CD4-positive, CD25-positive, alpha-beta regulatory T cell (primary cell): ENCODE measurements at regions not wholly inside any gene's neighbourhood (a gene's known extent, or its start where the extent isn't known, plus 50 kb on each side); places are given as distances from the start of the nearest gene placed in this dataset.

ENCODE experiments used
- ATAC-seq, 2 donors: fragments of 150-1000 bp; cut with Tn5 transposase; one replicate each; pipeline ENCODE4 v1.10.0; 2021; ENCODE audit warnings: low read depth in 2 of 2, moderate number of reproducible peaks in 2 of 2, moderate library complexity in 1 of 2
- DNase-seq, 3 donors: peaks; one replicate each; pipeline versions ENCODE4 v3.0.0 to v3.0.0-alpha.2; 2012 to 2022; ENCODE audit warnings: mixed read lengths in 1 of 3
- H3K27ac ChIP-seq: one replicate; pipeline ENCODE4 v1.7.0; 2013; ENCODE audit warnings: mild to moderate bottlenecking, low read length; ENCODE audit not compliant: insufficient read depth, poor library complexity, severe bottlenecking
- H3K27me3 ChIP-seq: one replicate; pipeline ENCODE4 v1.7.0; 2013; ENCODE audit warnings: low read length; ENCODE audit not compliant: control insufficient read depth, insufficient read depth
- H3K36me3 ChIP-seq: one replicate; pipeline ENCODE4 v1.7.0; 2013; ENCODE audit warnings: mild to moderate bottlenecking, low read length, moderate library complexity; ENCODE audit not compliant: control insufficient read depth, insufficient read depth
- H3K4me1 ChIP-seq: 2 replicates; pipeline ENCODE4 v1.7.0; 2013; ENCODE audit warnings: mild to moderate bottlenecking, low read length; ENCODE audit not compliant: insufficient read depth, control insufficient read depth, poor library complexity, severe bottlenecking
- H3K4me3 ChIP-seq: one replicate; pipeline ENCODE4 v1.7.0; 2013; ENCODE audit warnings: low read depth, mild to moderate bottlenecking, low read length, moderate library complexity
- H3K9me3 ChIP-seq, 2 experiments: 1 replicate in 1 of 2; 2 replicates in 1 of 2; pipeline ENCODE4 v1.7.0; 2013; ENCODE audit warnings: low read length in 2 of 2, mild to moderate bottlenecking in 1 of 2, moderate library complexity in 1 of 2; ENCODE audit not compliant: control insufficient read depth in 2 of 2
- H3K27ac Mint-ChIP-seq, 3 donors: one replicate each; pipeline ENCODE4 v1.8.0; 2020 to 2022; ENCODE audit warnings: mild to moderate bottlenecking in 3 of 3, mixed read lengths in 3 of 3, moderate library complexity in 2 of 3
- H3K27me3 Mint-ChIP-seq: one replicate; pipeline ENCODE4 v1.8.0; 2022; ENCODE audit warnings: mild to moderate bottlenecking, mixed read lengths
- H3K36me3 Mint-ChIP-seq: one replicate; pipeline ENCODE4 v1.8.0; 2020; ENCODE audit warnings: mixed read lengths
- H3K4me1 Mint-ChIP-seq, 4 donors: one replicate each; pipeline ENCODE4 v1.8.0; 2020 to 2022; ENCODE audit warnings: mixed read lengths in 4 of 4, mild to moderate bottlenecking in 1 of 4
- H3K4me3 Mint-ChIP-seq, 4 donors: one replicate each; pipeline ENCODE4 v1.8.0; 2020 to 2022; ENCODE audit warnings: mild to moderate bottlenecking in 4 of 4, mixed read lengths in 4 of 4, moderate library complexity in 3 of 4
- H3K9me3 Mint-ChIP-seq, 7 donors: one replicate each; pipeline ENCODE4 v1.8.0; 2020 to 2022; ENCODE audit warnings: mixed read lengths in 7 of 7, mild to moderate bottlenecking in 3 of 7, moderate library complexity in 2 of 7

DNA sequence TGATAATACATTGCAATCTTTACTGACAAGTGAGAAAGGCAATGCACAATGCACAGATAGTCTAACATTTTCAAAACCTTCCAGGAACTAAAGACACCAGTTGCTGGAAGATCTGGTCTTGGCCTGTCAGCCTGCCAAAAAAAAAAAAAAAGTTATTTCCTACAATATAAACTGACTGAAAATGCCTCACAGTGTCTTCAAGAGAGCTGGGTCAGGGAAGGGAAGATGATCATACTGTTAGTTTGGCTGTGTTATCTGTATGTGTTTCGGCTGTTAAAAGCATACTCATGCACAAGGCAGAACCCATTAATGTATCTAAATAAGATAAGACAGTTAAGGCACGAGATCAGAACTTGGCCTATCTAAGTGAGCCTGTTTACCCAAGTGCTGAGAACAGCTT, 673.4 kb downstream of the MECOM start:
- H3K9me3 ChIP-seq, result no peaks in the 10 kb centered on the region
- peaks cover 0 to 5% (median 0%) of the 10 kb centered on the region in 7 donors for H3K9me3 Mint-ChIP-seq
- H3K4me1 ChIP-seq, result no peaks in the 10 kb centered on the region
- no peak overlapping the region for H3K4me3 Mint-ChIP-seq
- H3K27ac Mint-ChIP-seq, result no peak overlapping the region
- no peaks in the 10 kb centered on the region for H3K27me3 Mint-ChIP-seq
- H3K4me3 ChIP-seq, result no peak overlapping the region
- DNase-seq, result no peak
- ATAC-seq, result no peak
- no peaks in the 10 kb centered on the region for H3K36me3 ChIP-seq
- no peaks in the 10 kb centered on the region for H3K27me3 ChIP-seq
- no peak overlapping the region for H3K27ac ChIP-seq
- H3K36me3 Mint-ChIP-seq, result no peaks in the 10 kb centered on the region
- no peaks in the 10 kb centered on the region for H3K4me1 Mint-ChIP-seq

DNA sequence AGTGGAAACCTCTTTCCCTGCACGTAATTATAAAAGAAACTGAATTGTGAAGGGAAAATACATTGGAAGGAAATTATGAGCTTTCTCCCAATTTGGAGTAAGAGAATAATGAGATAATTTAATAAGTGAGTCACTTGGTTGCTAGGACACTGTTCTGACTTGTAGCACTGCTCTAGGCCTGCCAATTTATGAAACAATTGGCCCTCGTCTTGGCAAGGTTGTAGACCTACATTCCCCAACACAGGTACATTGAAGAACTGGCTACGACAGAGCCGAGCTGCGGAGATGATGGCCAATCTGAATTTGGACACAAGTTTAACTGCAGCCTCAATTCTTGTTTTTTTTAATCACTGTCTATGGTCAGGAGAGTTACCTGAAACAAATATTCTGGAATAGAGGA, 674.1 kb downstream of the MECOM start:
- peaks cover 0 to 5% (median 0%) of the 10 kb centered on the region in 7 donors for H3K9me3 Mint-ChIP-seq
- no peak overlapping the region for H3K4me3 ChIP-seq
- H3K4me1 ChIP-seq, result no peaks in the 10 kb centered on the region
- ATAC-seq, result no peak
- no peak for DNase-seq
- H3K36me3 ChIP-seq, result no peaks in the 10 kb centered on the region
- no peaks in the 10 kb centered on the region for H3K27me3 ChIP-seq
- no peaks in the 10 kb centered on the region for H3K36me3 Mint-ChIP-seq
- no peaks in the 10 kb centered on the region for H3K9me3 ChIP-seq
- H3K27ac ChIP-seq, result no peak overlapping the region
- no peaks in the 10 kb centered on the region for H3K4me1 Mint-ChIP-seq
- H3K4me3 Mint-ChIP-seq, result no peak overlapping the region
- no peaks in the 10 kb centered on the region for H3K27me3 Mint-ChIP-seq
- H3K27ac Mint-ChIP-seq, result no peak overlapping the region

DNA sequence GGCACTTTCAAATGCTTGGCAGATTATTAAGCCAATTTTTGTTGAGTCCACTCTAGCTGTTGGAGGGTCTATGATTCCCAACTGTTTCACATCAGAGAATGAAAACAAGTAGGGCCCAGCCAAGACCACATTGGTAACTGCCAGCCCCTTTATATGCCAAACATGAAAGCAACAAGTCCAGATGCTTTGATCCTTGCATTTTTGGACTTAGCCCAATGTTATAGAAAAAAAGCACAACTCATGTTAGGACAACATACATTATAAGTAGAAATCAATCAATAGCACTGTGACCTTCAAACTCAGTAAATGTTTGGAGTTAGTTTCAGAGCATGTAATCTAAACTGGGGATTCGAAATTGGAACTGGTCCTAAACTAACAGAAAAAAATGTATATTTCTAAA, 674.7 kb downstream of the MECOM start:
- no peaks in the 10 kb centered on the region for H3K27me3 ChIP-seq
- H3K36me3 ChIP-seq, result no peaks in the 10 kb centered on the region
- ATAC-seq (no peak), DNase-seq (no peak)
- H3K4me3 Mint-ChIP-seq, result no peak overlapping the region
- no peak overlapping the region for H3K27ac Mint-ChIP-seq
- H3K9me3 Mint-ChIP-seq, result peaks cover 0 to 5% (median 0%) of the 10 kb centered on the region in 7 donors
- H3K4me3 ChIP-seq, result no peak overlapping the region
- no peaks in the 10 kb centered on the region for H3K27me3 Mint-ChIP-seq
- no peaks in the 10 kb centered on the region for H3K4me1 Mint-ChIP-seq
- no peaks in the 10 kb centered on the region for H3K36me3 Mint-ChIP-seq
- H3K27ac ChIP-seq, result no peak overlapping the region
- no peaks in the 10 kb centered on the region for H3K9me3 ChIP-seq
- H3K4me1 ChIP-seq, result no peaks in the 10 kb centered on the region

DNA sequence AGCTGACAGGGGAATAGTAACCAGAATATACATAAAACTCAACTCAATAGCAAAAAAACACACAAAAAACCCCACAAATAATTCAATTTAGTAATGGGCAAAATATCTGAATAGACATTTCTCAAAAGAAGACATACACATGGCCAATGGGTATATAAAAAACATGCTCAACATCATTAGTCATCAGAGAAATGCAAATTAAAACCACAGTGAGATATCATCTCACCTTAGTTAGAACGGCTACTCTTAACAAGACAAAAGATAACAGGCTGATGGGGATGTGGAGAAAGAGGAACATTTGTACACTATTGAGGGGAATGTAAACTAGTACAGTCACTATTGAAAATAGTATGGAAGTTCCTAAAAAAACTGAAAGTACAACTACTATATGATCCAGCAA, 678.6 kb downstream of the MECOM start:
- Mint-ChIP-seq H3K9me3 (peaks cover 0 to 6% (median 0%) of the 10 kb centered on the region in 7 donors), H3K4me1 (no peaks in the 10 kb centered on the region), H3K27me3 (no peaks in the 10 kb centered on the region), H3K4me3 (no peak overlapping the region), H3K27ac (no peak overlapping the region), H3K36me3 (no peaks in the 10 kb centered on the region)
- Histone ChIP-seq H3K27ac (no peak overlapping the region), H3K4me1 (no peaks in the 10 kb centered on the region), H3K27me3 (no peaks in the 10 kb centered on the region), H3K9me3 (no peaks in the 10 kb centered on the region), H3K4me3 (no peak overlapping the region), H3K36me3 (no peaks in the 10 kb centered on the region)
- ATAC-seq (no peak), DNase-seq (no peak)

DNA sequence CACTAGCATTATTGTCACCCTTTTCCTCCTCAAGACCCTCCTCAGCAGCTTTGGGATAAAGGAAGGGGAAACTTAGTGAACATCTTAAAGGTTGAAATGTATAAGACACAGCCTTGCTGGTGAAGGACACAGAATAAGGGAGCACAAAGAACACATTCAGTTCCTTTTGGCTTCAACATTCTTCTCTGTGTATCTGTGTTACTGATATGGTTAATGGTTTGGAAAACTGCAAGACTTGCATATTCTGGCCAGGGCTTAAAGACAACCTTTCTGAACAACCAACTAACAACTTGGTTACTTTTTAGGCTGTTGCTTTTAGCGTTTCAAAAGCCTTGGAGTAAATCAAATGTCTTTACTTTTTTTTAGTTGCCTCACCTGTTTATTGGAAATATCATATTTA, 680.5 kb downstream of the MECOM start:
- no peaks in the 10 kb centered on the region for H3K27me3 ChIP-seq
- Mint-ChIP-seq H3K27ac (no peak overlapping the region), H3K4me1 (no peaks in the 10 kb centered on the region), H3K36me3 (no peaks in the 10 kb centered on the region), H3K9me3 (peaks cover 0 to 6% (median 0%) of the 10 kb centered on the region in 7 donors), H3K27me3 (no peaks in the 10 kb centered on the region), H3K4me3 (no peak overlapping the region)
- H3K4me1 ChIP-seq, result no peaks in the 10 kb centered on the region
- ATAC-seq (no peak), DNase-seq (no peak)
- no peak overlapping the region for H3K27ac ChIP-seq
- no peaks in the 10 kb centered on the region for H3K36me3 ChIP-seq
- no peaks in the 10 kb centered on the region for H3K9me3 ChIP-seq
- H3K4me3 ChIP-seq, result no peak overlapping the region

DNA sequence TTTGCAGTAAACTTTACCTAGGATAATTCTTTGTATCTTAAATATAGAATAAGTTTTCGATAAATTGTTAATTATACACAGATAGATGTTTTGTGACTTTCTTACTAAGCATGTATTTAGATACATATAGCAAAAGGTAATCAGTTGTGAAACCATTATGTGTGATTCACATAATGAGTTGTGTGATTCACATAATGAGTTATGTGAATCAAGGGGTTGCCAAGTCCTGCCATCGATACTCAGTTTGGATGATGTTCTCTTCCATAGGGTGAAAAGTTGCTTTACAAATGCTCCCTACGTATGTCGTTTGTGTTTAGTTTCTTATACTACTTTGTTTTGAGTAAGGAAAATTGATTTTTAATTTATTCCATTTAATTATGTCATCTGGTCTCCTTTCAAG, 682.1 kb downstream of the MECOM start:
- Histone ChIP-seq H3K36me3 (no peaks in the 10 kb centered on the region), H3K4me3 (no peak overlapping the region), H3K27ac (no peak overlapping the region), H3K4me1 (no peaks in the 10 kb centered on the region), H3K9me3 (no peaks in the 10 kb centered on the region), H3K27me3 (no peaks in the 10 kb centered on the region)
- Mint-ChIP-seq H3K27me3 (no peaks in the 10 kb centered on the region), H3K4me1 (no peaks in the 10 kb centered on the region), H3K27ac (no peak overlapping the region), H3K9me3 (peaks cover 0 to 8% (median 1%) of the 10 kb centered on the region in 7 donors), H3K36me3 (no peaks in the 10 kb centered on the region), H3K4me3 (no peak overlapping the region)
- ATAC-seq (no peak), DNase-seq (no peak)

DNA sequence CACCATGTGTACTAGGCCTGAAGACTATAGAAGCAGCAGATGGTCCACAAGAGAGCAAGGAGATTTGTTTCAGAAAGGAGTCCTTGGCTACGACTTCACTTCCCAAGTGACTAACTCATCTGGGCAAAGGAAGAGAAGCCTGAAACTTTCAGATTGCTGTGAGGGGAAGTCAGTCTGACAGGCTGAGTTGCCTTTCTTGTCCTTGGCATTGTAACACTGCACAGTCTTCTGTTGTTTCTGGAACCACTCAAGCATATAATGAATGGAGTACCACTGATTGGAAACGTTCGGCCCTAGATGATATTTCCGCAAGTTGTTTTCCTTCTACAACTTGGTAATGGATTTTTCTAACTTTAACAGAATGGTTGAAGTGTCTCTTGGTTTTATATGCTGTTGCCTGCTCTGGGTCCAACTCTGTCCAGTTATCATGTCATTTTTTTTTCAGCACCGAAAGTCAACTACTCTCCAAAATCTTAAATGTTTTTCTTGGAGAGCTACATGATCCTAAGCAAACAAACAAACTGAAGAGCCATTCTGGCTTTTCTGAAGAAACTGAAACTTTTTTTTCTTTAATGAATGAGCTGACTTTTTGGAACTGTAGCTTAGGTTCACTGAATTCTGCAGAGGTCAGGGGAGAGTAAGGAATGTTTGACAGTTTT, 685.7 kb downstream of the MECOM start:
- H3K27ac ChIP-seq, result no peak overlapping the region
- no peaks in the 10 kb centered on the region for H3K36me3 Mint-ChIP-seq
- H3K9me3 ChIP-seq, result no peaks in the 10 kb centered on the region
- H3K27me3 ChIP-seq, result no peaks in the 10 kb centered on the region
- H3K4me1 Mint-ChIP-seq, result no peaks in the 10 kb centered on the region
- H3K36me3 ChIP-seq, result no peaks in the 10 kb centered on the region
- H3K27ac Mint-ChIP-seq, result no peak overlapping the region
- ATAC-seq (no peak), DNase-seq (no peak)
- no peak overlapping the region for H3K4me3 Mint-ChIP-seq
- H3K27me3 Mint-ChIP-seq, result no peaks in the 10 kb centered on the region
- H3K9me3 Mint-ChIP-seq, result peaks cover 0 to 8% (median 0%) of the 10 kb centered on the region in 7 donors
- H3K4me1 ChIP-seq, result no peaks in the 10 kb centered on the region
- no peak overlapping the region for H3K4me3 ChIP-seq

DNA sequence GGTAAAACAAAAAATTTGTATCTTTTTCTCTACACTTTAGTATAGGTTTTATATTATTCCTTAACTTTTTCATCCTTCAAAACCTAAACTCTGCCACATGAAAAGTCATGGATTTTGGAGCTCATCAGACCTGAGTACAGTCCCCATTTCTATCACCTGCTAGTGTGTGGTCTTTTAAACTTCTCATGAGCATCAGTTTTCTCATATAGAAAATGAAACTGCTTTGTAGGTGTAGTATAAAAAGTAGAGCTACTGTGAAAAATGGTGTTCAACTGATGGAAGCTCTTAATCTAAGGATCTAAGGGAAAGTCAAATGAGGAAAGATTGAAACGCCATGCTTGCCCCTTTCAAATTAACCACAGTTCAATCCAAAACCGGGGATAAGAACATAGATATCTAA, 686.5 kb downstream of the MECOM start:
- Mint-ChIP-seq H3K36me3 (no peaks in the 10 kb centered on the region), H3K27me3 (no peaks in the 10 kb centered on the region), H3K9me3 (peaks cover 0 to 8% (median 0%) of the 10 kb centered on the region in 7 donors), H3K4me1 (no peaks in the 10 kb centered on the region), H3K27ac (no peak overlapping the region), H3K4me3 (no peak overlapping the region)
- Histone ChIP-seq H3K4me3 (no peak overlapping the region), H3K36me3 (no peaks in the 10 kb centered on the region), H3K9me3 (no peaks in the 10 kb centered on the region), H3K27me3 (no peaks in the 10 kb centered on the region), H3K4me1 (no peaks in the 10 kb centered on the region), H3K27ac (no peak overlapping the region)
- DNase-seq, result no peak
- ATAC-seq, result no peak
